Lower leg skin (tissue), 3 donors: ENCODE measurements at regions not wholly inside any gene's neighbourhood (a gene's known extent, or its start where the extent isn't known, plus 50 kb on each side); places are given as distances from the start of the nearest gene placed in this dataset.

Experiments
- POLR2A ChIP-seq, 2 donors: fragments of 450-650 bp; IDR thresholded peaks; one replicate each; pipeline ENCODE4 v1.6.1; 2016 to 2017; ENCODE audit warnings: antibody characterized with exemption in 2 of 2, mild to moderate bottlenecking in 1 of 2, moderate library complexity in 1 of 2
- TF ChIP-seq, protein P1 (sequence below), 3 donors: fragments of 450-650 bp; IDR thresholded peaks; one replicate each; pipeline ENCODE4 v1.5.1; 2016; ENCODE audit warnings: antibody characterized with exemption in 3 of 3, mild to moderate bottlenecking in 3 of 3, moderate library complexity in 2 of 3

DNA sequence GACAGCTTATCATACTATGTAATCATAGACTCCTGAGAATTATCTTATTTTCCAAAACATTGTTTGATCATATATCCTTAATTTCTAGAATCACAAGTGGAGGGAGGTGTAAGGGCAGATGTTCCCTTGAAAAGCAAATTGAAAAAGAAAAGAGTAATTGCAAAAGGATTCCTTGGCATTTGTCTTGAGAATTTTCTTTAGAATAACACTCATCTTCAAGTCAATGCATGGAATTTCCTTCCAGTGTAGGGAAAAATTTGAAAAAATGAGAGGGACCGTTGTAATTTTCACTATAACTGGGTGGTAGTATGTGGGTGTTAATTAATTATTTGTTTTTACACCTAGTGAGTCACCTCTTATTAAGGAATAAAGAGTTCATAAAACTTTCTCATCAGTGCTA is 724.6 kb upstream of the ADAMTS5 start:
- TF ChIP-seq, protein P1, sequence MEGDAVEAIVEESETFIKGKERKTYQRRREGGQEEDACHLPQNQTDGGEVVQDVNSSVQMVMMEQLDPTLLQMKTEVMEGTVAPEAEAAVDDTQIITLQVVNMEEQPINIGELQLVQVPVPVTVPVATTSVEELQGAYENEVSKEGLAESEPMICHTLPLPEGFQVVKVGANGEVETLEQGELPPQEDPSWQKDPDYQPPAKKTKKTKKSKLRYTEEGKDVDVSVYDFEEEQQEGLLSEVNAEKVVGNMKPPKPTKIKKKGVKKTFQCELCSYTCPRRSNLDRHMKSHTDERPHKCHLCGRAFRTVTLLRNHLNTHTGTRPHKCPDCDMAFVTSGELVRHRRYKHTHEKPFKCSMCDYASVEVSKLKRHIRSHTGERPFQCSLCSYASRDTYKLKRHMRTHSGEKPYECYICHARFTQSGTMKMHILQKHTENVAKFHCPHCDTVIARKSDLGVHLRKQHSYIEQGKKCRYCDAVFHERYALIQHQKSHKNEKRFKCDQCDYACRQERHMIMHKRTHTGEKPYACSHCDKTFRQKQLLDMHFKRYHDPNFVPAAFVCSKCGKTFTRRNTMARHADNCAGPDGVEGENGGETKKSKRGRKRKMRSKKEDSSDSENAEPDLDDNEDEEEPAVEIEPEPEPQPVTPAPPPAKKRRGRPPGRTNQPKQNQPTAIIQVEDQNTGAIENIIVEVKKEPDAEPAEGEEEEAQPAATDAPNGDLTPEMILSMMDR (IDR thresholded peaks at IDR 0.05) = no peak
- TF ChIP-seq POLR2A (IDR thresholded peaks at IDR 0.05) = no peak
